Stimulated activated naive CD8-positive, alpha-beta T cell treated with anti-CD3 and anti-CD28 coated beads, Interleukin-15, Interleukin-2, amounts not matched to agents 100 U/mL and 50 U/mL, for 24 hours (primary cell): ENCODE measurements at regions not wholly inside any gene's neighbourhood (a gene's known extent, or its start where the extent isn't known, plus 50 kb on each side); places are given as distances from the start of the nearest gene placed in this dataset.
"Not testable (repeated sequence)": the region's sequence is repeated elsewhere in the genome, so short reads cannot be mapped to it uniquely, and the experiment has no call there.

Experiments
- ATAC-seq: fragments of 150-1000 bp; cut with Tn5 transposase; one replicate; pipeline ENCODE4 v1.10.0; 2021
- DNase-seq: peaks from one replicate; pipeline ENCODE4 v3.0.0; 2021

DNA sequence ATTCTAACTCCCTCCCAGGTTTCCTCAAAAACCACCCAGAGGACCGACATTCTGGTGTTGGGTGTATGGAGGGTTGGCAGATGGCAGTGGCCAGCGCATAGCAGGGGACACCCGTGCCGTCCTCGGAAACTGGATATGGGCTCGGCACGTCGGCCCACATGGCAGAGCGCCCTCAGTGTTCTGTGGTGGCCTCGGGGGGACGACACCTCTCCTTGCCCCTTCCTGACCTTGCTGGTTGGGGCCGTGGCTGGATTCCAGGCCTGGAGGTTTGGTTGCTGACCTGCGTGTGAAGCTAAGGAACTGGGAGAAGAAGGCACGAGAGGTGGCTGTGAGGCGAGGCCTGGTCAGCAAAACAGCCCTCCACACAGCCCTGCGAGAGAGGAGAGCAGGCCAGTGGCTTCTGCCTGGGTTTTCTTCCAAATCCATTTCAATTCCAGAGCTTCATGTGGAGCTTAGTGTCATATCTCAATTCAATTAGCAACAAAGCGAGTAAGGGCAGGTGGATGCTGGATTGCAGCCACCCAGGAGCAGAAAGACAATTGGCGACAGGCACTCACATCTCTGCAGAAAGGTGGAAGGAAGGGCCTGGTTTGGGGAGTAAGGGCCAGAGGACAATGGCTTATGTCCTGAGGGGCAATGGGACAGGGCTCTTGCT lies 478.4 kb downstream of the BRD1 start:
- ATAC-seq (no peak), DNase-seq (no peak)

DNA sequence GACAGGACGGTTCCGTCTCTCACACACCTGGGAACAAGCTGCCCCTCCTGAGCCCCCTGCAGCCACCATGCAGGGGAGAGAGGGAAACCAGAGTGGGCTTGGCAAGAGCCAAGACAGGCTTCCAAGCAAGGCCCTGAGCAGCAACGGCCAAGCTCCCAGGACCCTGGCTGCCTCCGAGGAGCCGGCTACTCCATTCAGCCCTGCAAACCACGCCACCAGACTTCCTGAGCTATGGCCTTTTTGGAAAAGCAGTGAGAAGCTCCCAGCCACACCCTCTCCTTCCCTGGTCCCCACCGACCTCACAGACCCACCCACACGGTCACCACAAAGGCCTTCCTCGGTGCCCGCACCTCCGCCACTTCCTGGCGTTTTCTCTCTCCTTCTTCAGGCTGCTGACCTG lies 479.0 kb downstream of the BRD1 start:
- DNase-seq (no peak), ATAC-seq (no peak)

DNA sequence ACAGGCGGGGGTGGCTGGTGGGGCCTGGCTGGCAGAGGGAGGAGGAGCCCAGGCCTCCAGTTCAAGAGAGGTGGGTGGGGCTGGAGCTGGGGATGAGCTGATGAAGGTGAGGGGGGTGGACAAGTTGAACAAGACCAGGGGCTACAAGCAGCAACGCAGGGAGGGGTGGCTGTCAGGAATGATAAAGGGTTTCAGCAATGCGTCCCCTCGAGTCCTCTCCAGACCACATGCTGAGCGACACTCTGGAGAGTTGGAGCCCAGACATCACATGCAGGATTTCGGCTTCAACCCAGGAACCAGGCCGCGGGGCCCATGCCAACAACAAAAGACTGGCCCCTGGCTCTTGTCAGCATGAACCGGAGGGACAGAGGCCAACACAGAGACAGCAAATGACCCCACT lies 480.3 kb downstream of the BRD1 start:
- ATAC-seq (no peak), DNase-seq (no peak)

DNA sequence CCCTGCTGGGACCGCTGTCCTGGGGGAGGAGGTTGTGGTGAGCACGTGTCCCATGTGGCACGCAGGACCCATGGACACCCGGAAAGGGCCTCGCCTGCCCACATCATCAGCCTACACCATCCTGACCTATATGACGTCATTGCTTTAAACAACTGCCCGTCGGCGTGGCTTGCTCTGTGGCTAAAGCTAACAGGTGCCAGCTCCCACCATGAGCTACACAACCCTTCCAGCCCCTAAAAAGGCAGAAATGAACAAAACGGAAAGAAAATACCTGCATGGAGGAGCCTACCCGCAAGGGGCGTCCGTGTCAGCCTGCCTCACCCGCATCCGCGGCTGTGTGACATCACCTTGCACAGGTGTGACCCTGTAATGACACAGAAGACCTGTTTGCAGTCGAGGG lies 481.8 kb downstream of the BRD1 start:
- DNase-seq (no peak), ATAC-seq (no peak)

DNA sequence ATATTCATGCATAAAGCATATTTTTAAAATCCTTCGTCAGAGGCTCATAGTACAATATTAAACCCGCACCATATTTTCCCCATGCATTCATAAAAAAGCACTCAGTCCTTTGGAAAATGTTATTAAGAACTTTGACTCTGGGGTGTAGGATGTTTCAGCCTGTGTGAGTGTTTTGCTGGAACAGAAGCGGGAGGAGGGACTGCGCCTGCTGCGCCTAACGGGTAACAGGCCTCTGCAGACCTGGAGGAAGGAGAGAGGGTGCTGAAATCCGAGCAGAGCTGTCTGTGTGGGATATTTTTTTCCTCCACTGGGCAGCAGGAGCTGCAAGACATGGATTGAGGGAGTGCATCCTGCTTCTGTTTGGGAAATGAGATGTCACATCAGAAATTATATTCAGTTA lies 483.0 kb downstream of the BRD1 start:
- ATAC-seq (no peak), DNase-seq (no peak)

- ATAC-seq (no peak), DNase-seq (no peak)
Observed at GRCh38 chr22:49344161-49344560, 483.5 kb downstream of the BRD1 start.

GRCh38 chr22:49340406-49340805 lies 487.3 kb downstream of the BRD1 start:
- DNase-seq = no peak
- ATAC-seq = no peak

DNA sequence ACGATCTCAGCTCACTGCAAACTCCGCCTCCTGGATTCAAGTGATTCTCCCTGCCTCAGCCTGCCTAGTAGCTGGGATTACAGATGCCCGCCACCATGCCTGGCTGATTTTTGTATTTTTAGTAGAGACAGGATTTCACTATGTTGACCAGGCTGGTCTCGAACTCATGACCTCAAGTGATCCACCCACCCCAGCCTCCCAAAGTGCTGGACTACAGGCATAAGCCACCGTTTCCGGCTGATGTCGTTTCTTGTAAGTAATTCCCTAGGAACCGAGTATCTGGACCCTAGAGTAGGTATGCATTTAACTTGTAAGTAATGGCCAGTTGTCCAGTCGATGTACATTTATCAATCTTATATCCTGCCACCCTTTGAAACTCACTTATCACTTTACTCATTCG lies 491.2 kb downstream of the BRD1 start:
- ATAC-seq, DNase-seq: not testable (repeated sequence)

GRCh38 chr22:49334976-49335375 lies 492.7 kb downstream of the BRD1 start:
- ATAC-seq (no peak), DNase-seq (no peak)

GRCh38 chr22:49334449-49334789 lies 493.3 kb downstream of the BRD1 start:
- DNase-seq = no peak
- ATAC-seq = no peak

- no peak for DNase-seq
- ATAC-seq = no peak
Observed at GRCh38 chr22:49333206-49333605, 494.5 kb downstream of the BRD1 start.

DNA sequence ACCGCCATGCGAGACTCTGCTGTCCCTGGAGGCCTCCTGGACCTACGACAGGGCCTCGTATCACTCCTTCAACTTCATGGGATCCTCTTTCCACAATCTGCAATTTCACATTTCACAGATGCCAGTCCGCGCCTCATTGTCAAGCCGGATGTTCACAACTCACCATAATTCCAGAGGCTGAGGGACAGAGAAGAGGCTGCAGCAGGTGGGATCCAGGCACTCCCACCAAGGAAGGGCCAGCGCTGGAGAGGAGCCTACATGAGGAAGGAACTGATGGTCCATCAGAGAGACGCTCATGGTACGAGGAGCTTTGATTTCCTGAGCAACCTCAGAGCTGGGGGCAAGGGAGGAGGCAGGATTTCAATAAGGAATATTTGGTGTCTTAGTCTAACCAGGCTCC lies 495.0 kb downstream of the BRD1 start:
- ATAC-seq = no peak
- DNase-seq = no peak

DNA sequence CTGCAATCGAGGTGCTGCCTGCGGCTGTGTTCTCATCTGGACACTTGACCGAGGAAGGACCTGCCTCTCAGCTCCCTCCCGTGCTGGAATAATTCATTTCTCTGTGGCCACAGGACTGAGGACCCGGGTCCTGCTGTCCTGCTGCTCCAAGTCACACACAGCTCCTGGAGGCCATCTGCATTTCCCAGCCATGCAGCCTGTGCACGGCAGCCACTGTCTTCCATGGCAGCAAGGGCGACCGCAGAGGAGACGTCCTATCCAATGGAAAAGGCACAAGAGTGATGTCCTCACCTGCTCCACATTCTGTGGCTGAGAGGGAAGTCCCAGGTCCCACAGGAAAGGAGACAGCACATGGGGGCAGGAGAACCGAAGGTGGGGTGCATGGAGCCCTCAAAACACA lies 495.8 kb downstream of the BRD1 start:
- no peak for ATAC-seq
- DNase-seq = no peak

DNA sequence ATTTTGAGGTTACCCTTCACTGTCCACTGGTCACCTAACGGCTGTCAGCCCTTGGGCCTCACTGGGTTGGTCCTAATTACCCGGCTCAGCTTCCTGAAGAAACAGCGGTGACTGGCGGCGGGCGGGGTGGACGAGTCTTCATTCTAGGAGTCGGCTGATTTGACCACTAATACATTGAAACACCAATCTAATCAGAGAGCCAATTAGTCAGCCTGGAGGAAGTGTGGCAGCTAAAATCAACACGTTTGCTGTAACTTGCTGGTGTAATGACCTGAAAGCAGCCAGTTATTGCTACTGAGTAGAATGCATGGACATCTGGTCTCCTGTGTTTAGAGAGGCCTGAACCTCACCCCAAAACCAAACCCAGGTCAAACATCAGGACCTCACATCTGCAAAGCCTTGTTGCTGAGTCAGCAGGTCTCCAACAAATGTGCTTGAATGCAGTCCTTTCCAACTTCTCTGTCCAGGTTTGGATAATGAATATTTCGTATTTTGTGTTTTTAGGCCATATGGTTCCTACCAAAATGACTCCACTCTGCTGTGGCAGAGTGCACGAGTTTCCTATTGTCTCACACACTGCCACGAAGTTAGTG lies 496.4 kb downstream of the BRD1 start:
- ATAC-seq = no peak
- DNase-seq = no peak

DNA sequence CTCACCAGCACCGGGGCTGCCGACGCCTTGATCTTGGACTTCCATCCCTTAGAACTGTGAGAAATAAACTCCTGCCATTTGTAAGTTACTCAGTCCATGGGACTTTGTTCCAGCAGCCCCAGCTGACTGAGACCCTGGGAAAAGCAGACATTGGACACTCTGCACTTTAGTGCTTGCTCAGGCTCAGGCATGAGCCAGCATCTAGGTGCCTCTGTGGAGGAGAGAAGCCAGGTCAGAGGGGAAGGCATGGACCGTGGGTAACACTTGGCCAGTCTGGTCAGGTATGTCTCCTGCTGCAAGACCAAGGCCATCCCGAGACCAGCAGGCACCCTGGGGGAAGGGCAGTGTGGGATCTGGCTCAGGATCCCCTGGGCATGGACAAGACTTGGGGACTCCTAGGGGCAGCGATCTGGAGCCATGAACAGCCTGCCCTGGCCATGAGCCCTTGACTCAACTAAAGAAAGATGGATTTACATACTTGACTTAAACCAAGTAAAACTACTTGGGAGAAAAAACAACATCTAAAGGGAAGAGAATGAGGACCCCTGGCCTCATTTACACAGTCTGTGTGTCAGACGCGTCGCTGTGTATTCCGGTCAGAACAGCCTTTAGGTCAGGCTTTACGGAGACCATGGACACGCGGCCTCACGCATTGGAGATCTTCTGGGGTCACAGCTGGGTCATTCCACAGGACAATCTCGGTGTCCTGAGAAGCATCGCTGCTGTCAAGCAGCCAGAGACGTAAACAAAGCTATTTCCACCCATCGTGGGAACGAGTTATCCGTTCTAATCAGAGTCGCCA lies 497.1 kb downstream of the BRD1 start:
- DNase-seq (no peak), ATAC-seq (no peak)

DNA sequence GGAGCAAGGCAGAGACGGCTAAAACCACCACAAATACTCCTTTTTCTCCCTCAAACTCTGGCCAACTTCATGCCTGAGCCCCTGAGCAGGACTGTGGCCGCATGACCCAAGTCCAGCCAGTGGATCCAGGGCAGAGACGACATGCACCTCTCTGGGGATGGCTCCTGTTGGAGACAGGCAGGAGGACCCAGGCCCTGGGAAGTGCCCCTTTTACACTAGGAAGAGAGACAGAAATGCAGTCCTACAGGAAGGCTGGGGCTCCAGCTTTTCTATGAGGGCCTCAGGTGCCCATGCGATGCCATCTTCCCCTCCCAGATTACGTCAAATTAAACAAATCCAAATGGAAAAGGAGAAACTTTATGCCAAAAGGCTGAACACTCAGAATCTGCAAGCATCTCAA lies 498.0 kb downstream of the BRD1 start:
- DNase-seq = no peak

GRCh38 chr22:49328630-49329405 lies 498.9 kb downstream of the BRD1 start:
- ATAC-seq = no peak
- DNase-seq = no peak

More for the DNA sequence above, 498.0 kb downstream of the BRD1 start:
- ATAC-seq = no peak

GRCh38 chr22:49328118-49328475 lies 499.6 kb downstream of the BRD1 start:
- ATAC-seq = no peak
- DNase-seq = no peak

DNA sequence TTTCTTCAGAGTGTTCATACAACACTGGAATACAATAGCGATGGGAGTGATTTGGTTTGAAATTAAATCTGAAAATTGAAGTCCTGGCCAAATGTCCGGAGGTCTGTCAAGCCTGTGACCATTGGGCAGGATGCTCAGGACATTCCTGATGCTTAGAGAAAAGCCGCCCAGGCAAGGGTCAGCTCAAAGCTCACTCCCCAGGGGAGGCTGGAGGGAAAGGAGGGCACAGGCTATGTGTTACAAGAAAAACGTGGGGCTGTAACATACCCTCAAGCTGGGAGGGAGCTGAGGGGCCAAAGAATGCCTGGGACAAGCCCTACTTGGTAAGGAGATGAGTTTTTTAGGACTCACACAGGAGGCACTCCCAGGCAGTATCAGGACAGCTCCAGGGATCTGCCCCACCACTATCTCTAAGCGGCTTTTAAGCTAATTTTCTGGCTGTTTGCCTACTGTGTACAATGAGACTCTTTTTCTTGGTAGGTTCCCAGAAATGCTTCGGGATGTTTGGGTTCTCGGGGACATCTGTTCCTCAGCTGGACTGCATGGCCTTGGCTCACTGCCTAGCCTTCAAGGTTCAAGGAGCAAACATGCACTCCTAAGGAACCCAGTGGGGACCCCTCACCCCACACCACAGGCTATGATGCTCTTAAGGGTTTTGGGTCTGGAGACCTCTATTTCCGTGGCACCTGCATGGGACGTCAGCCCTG lies 500.1 kb downstream of the BRD1 start:
- ATAC-seq (no peak), DNase-seq (no peak)

- DNase-seq = no peak
- no peak for ATAC-seq
Observed at GRCh38 chr22:49326558-49326957, 501.1 kb downstream of the BRD1 start.

DNA sequence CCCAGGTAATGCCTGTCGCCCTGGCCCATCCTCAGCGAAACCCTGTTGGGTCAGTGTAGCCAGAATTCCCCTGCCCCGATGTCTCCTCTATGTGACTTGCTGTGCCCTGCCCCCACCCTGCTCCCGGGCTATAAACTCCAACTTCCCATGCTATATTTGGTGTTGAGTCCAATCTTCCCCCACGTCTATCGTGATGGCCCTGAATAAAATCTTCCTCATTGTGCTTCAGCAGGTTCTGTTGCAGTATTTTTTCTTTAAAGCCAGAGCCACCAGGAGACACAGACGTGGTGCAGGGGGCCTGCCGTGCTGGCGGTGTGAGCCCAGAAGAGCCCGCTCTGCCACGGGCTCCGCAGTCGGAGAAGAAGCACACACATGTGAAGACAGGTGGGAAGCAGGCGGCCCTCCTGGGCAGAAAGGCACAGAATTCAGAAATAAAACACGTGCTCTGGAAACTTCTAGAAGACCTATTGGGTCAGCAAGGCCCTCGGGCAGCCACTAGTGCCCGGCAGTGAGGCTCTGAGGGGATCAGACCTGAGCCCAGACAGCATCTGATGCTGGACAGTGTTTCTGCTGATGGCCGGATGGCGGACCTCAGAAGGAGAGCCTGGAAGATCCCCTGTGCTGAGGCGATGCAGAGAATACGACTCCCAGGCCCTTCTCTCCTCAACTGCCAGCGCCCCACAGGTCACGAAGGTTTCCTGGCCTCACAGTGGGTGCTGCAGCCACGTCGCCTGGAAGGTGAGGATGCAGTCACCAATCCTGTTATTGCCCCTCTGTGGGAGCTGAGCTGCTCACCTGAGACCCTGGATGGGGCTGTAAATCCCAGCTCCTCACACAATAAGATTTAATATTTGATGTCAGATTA lies 501.9 kb downstream of the BRD1 start:
- ATAC-seq (no peak), DNase-seq (no peak)
